HL-60/S4 (cell line): ENCODE measurements at regions not wholly inside any gene's neighbourhood (a gene's known extent, or its start where the extent isn't known, plus 50 kb on each side); places are given as distances from the start of the nearest gene placed in this dataset.
"Not testable (repeated sequence)": the region's sequence is repeated elsewhere in the genome, so short reads cannot be mapped to it uniquely, and the experiment has no call there.

Experiments used
- in situ Hi-C: fragments of 300-500 bp; cut with MboI; formaldehyde crosslinking; loops from 2 replicates; pipeline ENCODE4 v1.14.3; 2022; ENCODE audit warnings: low sequenced_read_pairs

- in situ Hi-C loops = no loop called here
Observed at GRCh38 chr13:83019986-83020385, 862.3 kb downstream of the SLITRK1 start.

- in situ Hi-C loops = no loop called here
Observed at GRCh38 chr13:83009987-83010386, 872.3 kb downstream of the SLITRK1 start.

GRCh38 chr13:83008212-83008929, 873.9 kb downstream of the SLITRK1 start:
- in situ Hi-C loops = no loop called here

GRCh38 chr13:83007226-83007625, 875.0 kb downstream of the SLITRK1 start:
- in situ Hi-C loops = no loop called here

- in situ Hi-C loops = no loop called here
Observed at GRCh38 chr13:83003185-83003584, 879.1 kb downstream of the SLITRK1 start.

GRCh38 chr13:82993417-82993816, 888.9 kb downstream of the SLITRK1 start:
- in situ Hi-C loops = no loop called here

- in situ Hi-C loops = no loop called here
Observed at GRCh38 chr13:82976499-82976898, 905.8 kb downstream of the SLITRK1 start.

GRCh38 chr13:82963226-82964099, 918.8 kb downstream of the SLITRK1 start:
- in situ Hi-C loops = no loop called here

- in situ Hi-C loops = no loop called here
Observed at GRCh38 chr13:82962397-82962796, 919.9 kb downstream of the SLITRK1 start.

GRCh38 chr13:82961757-82962156, 920.5 kb downstream of the SLITRK1 start:
- in situ Hi-C loops = no loop called here

GRCh38 chr13:82952336-82952735, 929.9 kb downstream of the SLITRK1 start:
- in situ Hi-C loops = not testable (repeated sequence)

GRCh38 chr13:82947683-82948082, 934.6 kb downstream of the SLITRK1 start:
- in situ Hi-C loops = no loop called here

GRCh38 chr13:82947191-82947621, 935.1 kb downstream of the SLITRK1 start:
- in situ Hi-C loops = no loop called here

GRCh38 chr13:82938644-82939043, 943.6 kb downstream of the SLITRK1 start:
- in situ Hi-C loops = no loop called here

GRCh38 chr13:82934000-82934399, 948.3 kb downstream of the SLITRK1 start:
- in situ Hi-C loops = no loop called here

- in situ Hi-C loops = no loop called here
Observed at GRCh38 chr13:82925114-82925513, 957.2 kb downstream of the SLITRK1 start.

GRCh38 chr13:82917984-82918383, 964.3 kb downstream of the SLITRK1 start:
- in situ Hi-C loops = no loop called here

GRCh38 chr13:82912564-82912963, 969.7 kb downstream of the SLITRK1 start:
- in situ Hi-C loops = no loop called here

GRCh38 chr13:82905071-82905470, 977.2 kb downstream of the SLITRK1 start:
- in situ Hi-C loops = no loop called here

- in situ Hi-C loops = no loop called here
Observed at GRCh38 chr13:82900453-82900852, 981.8 kb downstream of the SLITRK1 start.

- in situ Hi-C loops = no loop called here
Observed at GRCh38 chr13:82898586-82898985, 983.7 kb downstream of the SLITRK1 start.

- in situ Hi-C loops = no loop called here
Observed at GRCh38 chr13:82879921-82880320, 1002.4 kb downstream of the SLITRK1 start.
